ENCODE measurements at regions not wholly inside any gene's neighbourhood (a gene's known extent, or its start where the extent isn't known, plus 50 kb on each side); places are given as distances from the start of the nearest gene placed in this dataset.

DNA sequence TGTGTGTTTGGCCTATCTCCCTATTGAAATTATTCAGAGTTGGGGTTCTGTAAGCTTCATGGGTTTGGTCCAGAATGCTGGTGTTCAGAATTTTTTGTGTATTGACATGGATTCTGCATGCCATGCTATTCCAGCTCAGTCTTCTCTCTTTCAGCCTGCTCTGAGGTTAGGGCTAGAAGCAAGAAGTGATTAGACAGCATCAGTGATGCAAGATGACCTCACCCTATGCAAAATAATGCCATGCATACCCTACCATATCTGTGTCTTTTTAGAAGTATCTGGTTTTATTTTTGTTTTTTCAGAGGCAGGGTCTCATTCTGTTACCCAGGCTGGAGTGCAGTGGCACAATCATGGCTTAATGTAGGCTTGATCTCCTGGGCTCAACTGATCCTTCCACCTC lies 175.6 kb upstream of the SKOR2 start:
- TF ChIP-seq, protein P1, sequence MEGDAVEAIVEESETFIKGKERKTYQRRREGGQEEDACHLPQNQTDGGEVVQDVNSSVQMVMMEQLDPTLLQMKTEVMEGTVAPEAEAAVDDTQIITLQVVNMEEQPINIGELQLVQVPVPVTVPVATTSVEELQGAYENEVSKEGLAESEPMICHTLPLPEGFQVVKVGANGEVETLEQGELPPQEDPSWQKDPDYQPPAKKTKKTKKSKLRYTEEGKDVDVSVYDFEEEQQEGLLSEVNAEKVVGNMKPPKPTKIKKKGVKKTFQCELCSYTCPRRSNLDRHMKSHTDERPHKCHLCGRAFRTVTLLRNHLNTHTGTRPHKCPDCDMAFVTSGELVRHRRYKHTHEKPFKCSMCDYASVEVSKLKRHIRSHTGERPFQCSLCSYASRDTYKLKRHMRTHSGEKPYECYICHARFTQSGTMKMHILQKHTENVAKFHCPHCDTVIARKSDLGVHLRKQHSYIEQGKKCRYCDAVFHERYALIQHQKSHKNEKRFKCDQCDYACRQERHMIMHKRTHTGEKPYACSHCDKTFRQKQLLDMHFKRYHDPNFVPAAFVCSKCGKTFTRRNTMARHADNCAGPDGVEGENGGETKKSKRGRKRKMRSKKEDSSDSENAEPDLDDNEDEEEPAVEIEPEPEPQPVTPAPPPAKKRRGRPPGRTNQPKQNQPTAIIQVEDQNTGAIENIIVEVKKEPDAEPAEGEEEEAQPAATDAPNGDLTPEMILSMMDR (IDR thresholded peaks at IDR 0.05; ENCODE audit: low read length): no peak
- TF ChIP-seq EZH2 (IDR thresholded peaks at IDR 0.05; ENCODE audit: borderline replicate concordance, low read length): no peak

Measured in OCI-LY1 (cell line).